DMS114 treated with DMSO at 0.1 percent for 48 hours (cell line): ENCODE measurements at regions not wholly inside any gene's neighbourhood (a gene's known extent, or its start where the extent isn't known, plus 50 kb on each side); places are given as distances from the start of the nearest gene placed in this dataset.

Experiments used
- DNase-seq: peaks from one replicate; lab custom pipeline; 2025; ENCODE audit not compliant: unreplicated experiment; lab: John Stamatoyannopoulos, UW

DNA sequence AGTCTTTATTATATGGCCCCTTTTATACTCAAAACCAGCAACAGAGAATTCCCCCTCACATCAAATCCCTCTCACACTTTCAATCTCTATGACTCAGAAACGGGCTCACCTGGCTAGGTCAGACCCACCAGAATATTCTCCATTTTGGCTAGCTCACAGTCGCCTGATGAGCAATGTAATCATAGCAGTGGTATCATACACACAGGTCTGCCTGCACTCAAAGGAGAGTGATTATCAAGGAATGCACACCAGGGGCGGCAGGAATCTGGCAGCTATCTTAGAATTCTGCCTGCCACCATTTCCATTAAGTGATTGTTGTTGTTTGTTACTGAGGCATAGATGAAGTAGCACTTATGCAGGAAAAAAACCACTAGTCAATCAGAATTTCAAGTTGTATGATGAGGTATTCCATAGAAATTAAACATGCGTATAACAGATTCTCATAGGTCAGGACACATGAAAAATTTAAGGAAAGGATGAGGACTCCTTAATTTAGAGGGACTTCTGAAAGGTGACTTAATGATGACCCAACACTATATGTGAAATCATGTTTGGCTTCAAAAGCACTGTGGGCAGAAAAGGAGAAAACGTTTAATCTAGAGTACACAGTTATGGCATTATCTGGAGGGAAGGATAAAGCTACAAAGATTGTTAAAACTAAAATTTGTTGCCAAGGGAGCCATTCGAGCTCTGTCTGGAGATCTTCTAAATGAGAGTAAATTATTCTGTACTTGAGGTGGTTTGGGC is 185.8 kb upstream of the DDI1 start:
- no peak for DNase-seq

DNA sequence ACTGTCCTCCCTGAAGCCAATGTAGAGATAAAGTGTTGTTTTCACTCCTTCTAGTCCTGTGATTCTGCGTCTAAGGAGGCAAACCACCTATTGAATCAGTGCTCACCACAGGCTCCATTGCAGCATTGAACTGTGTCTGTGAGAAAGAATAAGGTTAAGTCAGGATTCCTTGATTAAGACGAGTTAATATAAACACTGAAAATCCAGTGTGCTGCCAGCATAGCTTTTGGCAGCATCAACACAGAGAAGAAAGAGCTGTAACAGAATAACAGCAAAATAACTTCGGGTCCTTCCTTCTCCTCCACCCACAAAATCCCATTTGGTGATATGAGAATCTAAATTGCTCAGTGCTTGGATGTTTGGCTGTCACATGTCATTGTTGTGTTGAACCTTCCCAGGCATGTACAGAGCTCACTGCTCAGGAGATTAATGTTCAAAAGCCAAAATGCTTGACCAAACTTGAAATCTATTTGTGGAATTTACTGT is 185.2 kb upstream of the DDI1 start:
- no peak for DNase-seq
